ENCODE measurements at regions not wholly inside any gene's neighbourhood (a gene's known extent, or its start where the extent isn't known, plus 50 kb on each side); places are given as distances from the start of the nearest gene placed in this dataset.

GRCh38 chr4:156251373-156252065 lies 297.9 kb upstream of the CTSO start:
- TF ChIP-seq ZFX (IDR thresholded peaks at IDR 0.05): no peak
- no peak for TF ChIP-seq CTCF (conservative IDR thresholded peaks at IDR 0.05)
- no peak overlapping the region for H3K27ac ChIP-seq

GRCh38 chr4:156248917-156249316 lies 295.3 kb upstream of the CTSO start:
- no peak overlapping the region for H3K27ac ChIP-seq
- TF ChIP-seq ZFX (IDR thresholded peaks at IDR 0.05) (no peak), CTCF (conservative IDR thresholded peaks at IDR 0.05) (no peak)

GRCh38 chr4:156247470-156247869 lies 293.8 kb upstream of the CTSO start:
- no peak overlapping the region for H3K27ac ChIP-seq

GRCh38 chr4:156243015-156243414 lies 289.3 kb upstream of the CTSO start:
- TF ChIP-seq CTCF (conservative IDR thresholded peaks at IDR 0.05) (no peak), ZFX (IDR thresholded peaks at IDR 0.05) (no peak)
- H3K27ac ChIP-seq: no peak overlapping the region

More at GRCh38 chr4:156247470-156247869, 293.8 kb upstream of the CTSO start:
- TF ChIP-seq ZFX (IDR thresholded peaks at IDR 0.05) (no peak), CTCF (conservative IDR thresholded peaks at IDR 0.05) (no peak)

- H3K27ac ChIP-seq: no peak overlapping the region
- TF ChIP-seq CTCF (conservative IDR thresholded peaks at IDR 0.05) (no peak), ZFX (IDR thresholded peaks at IDR 0.05) (no peak)
Observed at GRCh38 chr4:156242390-156242789, 288.7 kb upstream of the CTSO start.

GRCh38 chr4:156241896-156242295 lies 288.2 kb upstream of the CTSO start:
- TF ChIP-seq ZFX (IDR thresholded peaks at IDR 0.05) (no peak), CTCF (conservative IDR thresholded peaks at IDR 0.05) (no peak)
- H3K27ac ChIP-seq: no peak overlapping the region

- TF ChIP-seq CTCF (conservative IDR thresholded peaks at IDR 0.05) (no peak), ZFX (IDR thresholded peaks at IDR 0.05) (no peak)
- no peak overlapping the region for H3K27ac ChIP-seq
Observed at GRCh38 chr4:156238171-156238570, 284.5 kb upstream of the CTSO start.
